Effector memory CD4-positive, alpha-beta T cell (primary cell): ENCODE measurements at regions not wholly inside any gene's neighbourhood (a gene's known extent, or its start where the extent isn't known, plus 50 kb on each side); places are given as distances from the start of the nearest gene placed in this dataset.

ENCODE experiments used
- DNase-seq, 3 donors: peaks; one replicate each; pipeline ENCODE4 v3.0.0-alpha.2; 2020
- H3K27ac ChIP-seq: 2 replicates; pipeline ENCODE4 v1.7.0; 2013; ENCODE audit warnings: mild to moderate bottlenecking, low read length, moderate library complexity; ENCODE audit not compliant: insufficient read depth, poor library complexity, severe bottlenecking
- H3K27me3 ChIP-seq: replicated peaks from 2 replicates; pipeline ENCODE4 v1.7.0; 2013; ENCODE audit warnings: mild to moderate bottlenecking, low read length; ENCODE audit not compliant: insufficient read depth, control insufficient read depth, poor library complexity, severe bottlenecking
- H3K36me3 ChIP-seq: 2 replicates; pipeline ENCODE4 v1.7.0; 2013; ENCODE audit warnings: mild to moderate bottlenecking, low read length, moderate library complexity; ENCODE audit not compliant: control insufficient read depth, insufficient read depth
- H3K4me1 ChIP-seq: 2 replicates; pipeline ENCODE4 v1.7.0; 2013; ENCODE audit warnings: low read length, mild to moderate bottlenecking; ENCODE audit not compliant: control insufficient read depth, insufficient read depth, poor library complexity, severe bottlenecking
- H3K4me3 ChIP-seq: 2 replicates; pipeline ENCODE4 v1.7.0; 2013; ENCODE audit warnings: low read length, low read depth, mild to moderate bottlenecking; ENCODE audit not compliant: insufficient read depth, poor library complexity, severe bottlenecking
- H3K9me3 ChIP-seq: 2 replicates; pipeline ENCODE4 v1.7.0; 2013; ENCODE audit warnings: mild to moderate bottlenecking, low read length, moderate library complexity; ENCODE audit not compliant: control insufficient read depth

DNA sequence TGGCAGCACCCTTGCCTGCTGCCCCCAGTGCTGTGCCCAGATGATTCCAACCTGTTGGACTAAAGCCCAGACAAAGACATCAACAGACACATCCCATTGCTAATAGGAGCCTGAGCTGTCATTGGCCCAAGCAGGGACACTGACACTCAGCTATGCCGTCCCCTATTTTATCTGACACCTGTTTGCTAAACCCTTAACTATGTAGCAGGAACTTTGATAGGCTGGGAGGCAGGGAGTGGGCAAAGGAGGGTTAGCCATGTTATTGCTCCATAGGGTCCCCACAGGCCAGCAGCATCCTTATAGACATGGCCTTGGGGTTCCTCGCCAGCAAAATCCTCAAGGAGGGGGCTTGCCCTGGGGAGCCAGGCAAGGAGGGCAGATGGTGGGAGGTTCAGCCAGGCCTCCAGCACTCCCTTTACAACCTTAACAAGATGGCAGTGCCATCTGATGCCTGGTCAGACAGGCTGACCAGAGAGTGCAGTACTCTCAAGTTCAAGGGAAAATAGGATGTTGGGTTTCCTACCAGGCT lies 50.4 kb upstream of the CDKN2AIPNL start:
- no peaks in the 10 kb centered on the region for H3K9me3 ChIP-seq
- no peaks in the 10 kb centered on the region for H3K27me3 ChIP-seq
- H3K36me3 ChIP-seq, result no peaks in the 10 kb centered on the region
- H3K27ac ChIP-seq, result no peak overlapping the region
- no peak overlapping the region for H3K4me3 ChIP-seq
- no peak for DNase-seq
- peaks cover 17% of the 10 kb centered on the region for H3K4me1 ChIP-seq
